GM21576 (cell line): ENCODE measurements at regions not wholly inside any gene's neighbourhood (a gene's known extent, or its start where the extent isn't known, plus 50 kb on each side); places are given as distances from the start of the nearest gene placed in this dataset.
A peak's percentile ranks its signal among the peaks of the same experiment; 100 is the strongest.

Experiments
- ATAC-seq: cut with Tn5 transposase; IDR thresholded peaks from one replicate; pipeline ENCODE4 v1.9.1; 2021; ENCODE audit warnings: mild to moderate bottlenecking, moderate library complexity; ENCODE audit not compliant: unreplicated experiment

- no peak for ATAC-seq
These were observed 228.8 kb downstream of the SMARCA2 start for GRCh38 chr9:2243666-2244555.

- ATAC-seq, result no peak
These were observed 232.2 kb downstream of the SMARCA2 start for GRCh38 chr9:2247340-2247739.

- no peak for ATAC-seq
These were observed 233.7 kb downstream of the SMARCA2 start for GRCh38 chr9:2248768-2249265.

GRCh38 chr9:2253636-2254580, 238.8 kb downstream of the SMARCA2 start:
- ATAC-seq, result no peak

GRCh38 chr9:2255128-2255527, 240.0 kb downstream of the SMARCA2 start:
- no peak for ATAC-seq

- ATAC-seq, result no peak
These were observed 242.2 kb downstream of the SMARCA2 start for GRCh38 chr9:2257248-2257929.

GRCh38 chr9:2260417-2261306, 245.5 kb downstream of the SMARCA2 start:
- no peak for ATAC-seq

- no peak for ATAC-seq
These were observed 246.4 kb downstream of the SMARCA2 start for GRCh38 chr9:2261421-2262103.

GRCh38 chr9:2262386-2263071, 247.4 kb downstream of the SMARCA2 start:
- no peak for ATAC-seq

GRCh38 chr9:2263111-2263510, 248.0 kb downstream of the SMARCA2 start:
- ATAC-seq, result no peak

- no peak for ATAC-seq
These were observed 248.5 kb downstream of the SMARCA2 start for GRCh38 chr9:2263665-2264064.

- no peak for ATAC-seq
These were observed 248.9 kb downstream of the SMARCA2 start for GRCh38 chr9:2264081-2264480.

- ATAC-seq, result no peak
These were observed 252.1 kb downstream of the SMARCA2 start for GRCh38 chr9:2267181-2267745.

GRCh38 chr9:2269778-2270177, 254.6 kb downstream of the SMARCA2 start:
- no peak for ATAC-seq

GRCh38 chr9:2270565-2270964, 255.4 kb downstream of the SMARCA2 start:
- ATAC-seq, result no peak

- ATAC-seq, result peak; percentile 80
These were observed 256.3 kb downstream of the SMARCA2 start for GRCh38 chr9:2271426-2271825.

GRCh38 chr9:2274762-2275161, 259.6 kb downstream of the SMARCA2 start:
- ATAC-seq, result no peak

GRCh38 chr9:2276296-2276695, 261.1 kb downstream of the SMARCA2 start:
- no peak for ATAC-seq
